A673 (cell line): ENCODE measurements at regions not wholly inside any gene's neighbourhood (a gene's known extent, or its start where the extent isn't known, plus 50 kb on each side); places are given as distances from the start of the nearest gene placed in this dataset.

Source experiments
- BruUV-seq: library from RNA; stranded (reverse); fragments of 400-500 nt; replicated peaks from 2 replicates; lab custom pipeline; 2021; lab: Mats Ljungman, UMichigan
- CTCF ChIA-PET: fragments of 300-600 bp; sonication (Branson Sonifier 250); formaldehyde crosslinking; loops from one replicate; lab custom pipeline; 2022; ENCODE audit warnings: antibody characterized with exemption; lab: Charles Lee
- POLR2A ChIA-PET: fragments of 300-600 bp; sonication (Branson Sonifier 250); formaldehyde crosslinking; loops from one replicate; lab custom pipeline; 2022; ENCODE audit warnings: antibody characterized with exemption; ENCODE audit not compliant: low non-redundant PET; lab: Charles Lee
- DNase-seq: peaks from one replicate; pipeline ENCODE4 v3.0.0-alpha.2; 2015; ENCODE audit warnings: low spot score
- H3K27ac ChIP-seq: fragments of 200-600 bp; sonication (generic); 2 replicates; pipeline ENCODE4 v1.5.1; 2016; ENCODE audit warnings: mixed run types, low read depth, mild to moderate bottlenecking, mixed read lengths, antibody characterized with exemption, low read length; ENCODE audit not compliant: poor library complexity, severe bottlenecking
- H3K27me3 ChIP-seq: fragments of 200-600 bp; sonication (generic); replicated peaks from 2 replicates; pipeline ENCODE4 v1.6.1; 2017; ENCODE audit warnings: mixed run types, low read depth, mild to moderate bottlenecking, mixed read lengths, antibody characterized with exemption, low read length; ENCODE audit not compliant: insufficient read depth, poor library complexity
- H3K36me3 ChIP-seq: fragments of 200-600 bp; sonication (generic); 2 replicates; pipeline ENCODE4 v1.6.1; 2016; ENCODE audit warnings: mixed run types, mild to moderate bottlenecking, mixed read lengths, antibody characterized with exemption, low read length; ENCODE audit not compliant: insufficient read depth, poor library complexity, severe bottlenecking
- H3K4me1 ChIP-seq: fragments of 200-600 bp; sonication (generic); 2 replicates; pipeline ENCODE4 v1.6.1; 2017; ENCODE audit warnings: mixed run types, mild to moderate bottlenecking, mixed read lengths, antibody characterized with exemption, low read length; ENCODE audit not compliant: insufficient read depth, poor library complexity, severe bottlenecking
- H3K4me3 ChIP-seq: fragments of 200-600 bp; sonication (generic); 2 replicates; pipeline ENCODE4 v1.5.1; 2016; ENCODE audit warnings: low read depth, mixed run types, mild to moderate bottlenecking, mixed read lengths, low read length; ENCODE audit not compliant: poor library complexity, severe bottlenecking
- H3K9me3 ChIP-seq: fragments of 200-600 bp; sonication (generic); 2 replicates; pipeline ENCODE4 v1.6.1; 2016; ENCODE audit warnings: mixed run types, low read depth, mild to moderate bottlenecking, mixed read lengths, antibody characterized with exemption, low read length; ENCODE audit not compliant: poor library complexity, severe bottlenecking
- CTCF ChIP-seq: fragments of 300-800, 200-600 bp; sonication (generic); conservative IDR thresholded peaks from 2 replicates; pipeline ENCODE4 v1.5.1; 2017; ENCODE audit warnings: low read depth, mild to moderate bottlenecking, antibody characterized with exemption, low read length, moderate library complexity, mixed read lengths
- EZH2 ChIP-seq: fragments of 200-600 bp; sonication (generic); IDR thresholded peaks from 2 replicates; pipeline ENCODE4 v1.6.1; 2017; ENCODE audit warnings: borderline replicate concordance, low read depth, mild to moderate bottlenecking, mixed read lengths, antibody characterized with exemption, low read length; ENCODE audit not compliant: poor library complexity, severe bottlenecking
- intact Hi-C: fragments of 100-400 bp; cut with micrococcal nuclease; formaldehyde crosslinking; loops from one replicate; pipeline ENCODE4 v1.10.0; 2022; ENCODE audit not compliant: unreplicated experiment

DNA sequence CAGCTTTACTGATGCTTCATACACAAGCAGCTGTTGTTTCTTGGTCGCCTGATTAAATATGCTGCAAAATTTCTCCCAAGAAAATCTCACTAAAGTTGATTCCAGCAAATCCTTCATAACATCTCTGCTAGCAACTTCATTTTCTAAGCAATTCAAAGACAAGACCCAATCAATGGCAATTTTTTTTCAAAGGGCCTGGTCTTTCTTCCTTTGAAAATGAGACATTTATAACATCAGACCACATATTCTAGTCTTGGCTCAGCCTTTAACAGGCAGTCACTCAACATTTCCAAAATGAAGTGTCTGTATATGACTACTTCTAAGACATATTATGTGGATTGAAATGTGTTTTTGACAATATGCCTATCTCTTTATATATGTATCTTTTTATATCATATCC is 702.6 kb downstream of the KCNA4 start:
- no TSS peak for BruUV-seq
- ChIA-PET CTCF (no interaction called here), POLR2A (no interaction called here)
- H3K4me3 ChIP-seq = no peak overlapping the region
- intact Hi-C loops = no loop called here
- H3K27me3 ChIP-seq = peaks cover 5% of the 10 kb centered on the region
- no peak for TF ChIP-seq EZH2
- no peak for TF ChIP-seq CTCF
- no peaks in the 10 kb centered on the region for H3K4me1 ChIP-seq
- no peak overlapping the region for H3K27ac ChIP-seq
- H3K9me3 ChIP-seq = no peaks in the 10 kb centered on the region
- H3K36me3 ChIP-seq = no peaks in the 10 kb centered on the region
- no peak for DNase-seq

GRCh38 chr11:29312812-29313211 is 704.0 kb downstream of the KCNA4 start:
- CTCF ChIA-PET = no interaction called here
- intact Hi-C loops = no loop called here
- Histone ChIP-seq H3K9me3 (no peaks in the 10 kb centered on the region), H3K36me3 (no peaks in the 10 kb centered on the region), H3K27me3 (peaks cover 5% of the 10 kb centered on the region), H3K4me1 (no peaks in the 10 kb centered on the region), H3K27ac (no peak overlapping the region), H3K4me3 (no peak overlapping the region)
- DNase-seq = no peak
- TF ChIP-seq CTCF (no peak), EZH2 (no peak)
- POLR2A ChIA-PET = no interaction called here
- no TSS peak for BruUV-seq

- DNase-seq = no peak
- H3K27ac ChIP-seq = no peak overlapping the region
- no peaks in the 10 kb centered on the region for H3K36me3 ChIP-seq
- H3K9me3 ChIP-seq = no peaks in the 10 kb centered on the region
- POLR2A ChIA-PET = no interaction called here
- intact Hi-C loops = no loop called here
- H3K4me1 ChIP-seq = no peaks in the 10 kb centered on the region
- H3K27me3 ChIP-seq = peaks cover 5% of the 10 kb centered on the region
- H3K4me3 ChIP-seq = no peak overlapping the region
- BruUV-seq = no TSS peak
- CTCF ChIA-PET = no interaction called here
- TF ChIP-seq EZH2 = no peak
- TF ChIP-seq CTCF = no peak
These were observed 706.0 kb downstream of the KCNA4 start for GRCh38 chr11:29310725-29311342.
